GM13976 (cell line): ENCODE measurements at regions not wholly inside any gene's neighbourhood (a gene's known extent, or its start where the extent isn't known, plus 50 kb on each side); places are given as distances from the start of the nearest gene placed in this dataset.

Source experiments
- DNase-seq: peaks from one replicate; pipeline ENCODE4 v3.0.0; 2012; ENCODE audit warnings: low spot score
- in situ Hi-C: fragments of 300-500 bp; cut with MboI; formaldehyde crosslinking; loops from one replicate; pipeline ENCODE4 v1.12.0; 2022; ENCODE audit warnings: low sequenced_read_pairs, mixed read lengths, inconsistent platforms; ENCODE audit not compliant: unreplicated experiment
- TF ChIP-seq, protein P1 (sequence below): IDR thresholded peaks from 2 replicates; pipeline ENCODE4 v1.5.1; 2012; ENCODE audit warnings: borderline replicate concordance, mild to moderate bottlenecking; ENCODE audit not compliant: insufficient read depth; ENCODE audit errors: extremely low read depth, missing control alignments, control extremely low read depth

- TF ChIP-seq, protein P1, sequence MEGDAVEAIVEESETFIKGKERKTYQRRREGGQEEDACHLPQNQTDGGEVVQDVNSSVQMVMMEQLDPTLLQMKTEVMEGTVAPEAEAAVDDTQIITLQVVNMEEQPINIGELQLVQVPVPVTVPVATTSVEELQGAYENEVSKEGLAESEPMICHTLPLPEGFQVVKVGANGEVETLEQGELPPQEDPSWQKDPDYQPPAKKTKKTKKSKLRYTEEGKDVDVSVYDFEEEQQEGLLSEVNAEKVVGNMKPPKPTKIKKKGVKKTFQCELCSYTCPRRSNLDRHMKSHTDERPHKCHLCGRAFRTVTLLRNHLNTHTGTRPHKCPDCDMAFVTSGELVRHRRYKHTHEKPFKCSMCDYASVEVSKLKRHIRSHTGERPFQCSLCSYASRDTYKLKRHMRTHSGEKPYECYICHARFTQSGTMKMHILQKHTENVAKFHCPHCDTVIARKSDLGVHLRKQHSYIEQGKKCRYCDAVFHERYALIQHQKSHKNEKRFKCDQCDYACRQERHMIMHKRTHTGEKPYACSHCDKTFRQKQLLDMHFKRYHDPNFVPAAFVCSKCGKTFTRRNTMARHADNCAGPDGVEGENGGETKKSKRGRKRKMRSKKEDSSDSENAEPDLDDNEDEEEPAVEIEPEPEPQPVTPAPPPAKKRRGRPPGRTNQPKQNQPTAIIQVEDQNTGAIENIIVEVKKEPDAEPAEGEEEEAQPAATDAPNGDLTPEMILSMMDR, result no peak
- in situ Hi-C loops, result no loop called here
- DNase-seq, result no peak
Measured at GRCh38 chr1:193697776-193698175, 511.4 kb upstream of the B3GALT2 start.

DNA sequence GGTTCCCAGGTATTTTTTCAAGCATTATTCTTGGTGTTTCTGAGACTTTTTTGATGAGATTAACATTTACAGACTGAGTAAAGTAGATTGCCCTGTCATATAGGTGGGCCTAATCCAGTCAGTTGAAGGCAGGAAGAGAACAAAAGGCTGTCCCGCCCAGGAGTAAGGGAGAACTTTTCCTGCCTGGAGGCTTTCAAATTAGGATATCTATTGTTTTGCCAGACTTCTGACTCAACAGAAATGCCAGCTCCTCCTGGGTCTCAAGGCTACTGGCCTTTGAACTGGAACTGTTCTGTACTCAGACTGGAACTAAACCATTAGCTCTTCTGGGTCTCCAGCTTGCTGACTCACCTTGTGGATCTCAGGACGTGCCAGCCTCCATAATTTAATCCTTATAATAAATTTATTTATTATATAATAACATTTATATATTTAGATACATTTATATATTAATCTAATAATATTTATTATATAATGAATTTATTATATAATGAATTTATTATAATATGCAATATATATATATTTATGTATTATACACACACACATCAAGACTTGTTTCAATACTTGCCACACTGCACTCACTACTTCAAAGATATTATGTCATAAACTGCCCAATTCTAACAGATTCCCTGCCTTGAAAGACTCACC lies 510.8 kb upstream of the B3GALT2 start:
- TF ChIP-seq, protein P1, result no peak
- in situ Hi-C loops, result no loop called here
- no peak for DNase-seq

DNA sequence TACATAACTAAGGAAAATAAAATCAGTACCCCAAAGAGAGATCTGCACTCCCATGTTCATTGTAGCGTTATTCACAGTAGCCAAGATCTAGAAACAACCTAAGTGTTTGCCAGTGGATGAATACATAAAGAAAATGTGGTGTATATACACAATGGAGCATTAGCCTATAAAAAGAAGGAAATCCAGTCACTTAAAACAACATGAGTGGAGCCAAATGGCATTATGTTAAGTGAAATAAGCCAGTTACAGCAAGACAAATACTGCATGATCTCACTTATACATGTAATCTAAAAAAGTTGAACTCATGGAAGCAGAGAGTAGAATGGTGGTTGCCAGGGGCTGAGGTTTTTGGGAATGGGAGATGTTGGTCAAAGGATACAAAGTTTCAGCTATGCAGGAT lies 508.3 kb upstream of the B3GALT2 start:
- no peak for DNase-seq
- TF ChIP-seq, protein P1, result no peak
- in situ Hi-C loops, result no loop called here

- TF ChIP-seq, protein P1, result no peak
- DNase-seq, result no peak
- in situ Hi-C loops, result no loop called here
Measured at GRCh38 chr1:193685986-193686385, 499.6 kb upstream of the B3GALT2 start.

DNA sequence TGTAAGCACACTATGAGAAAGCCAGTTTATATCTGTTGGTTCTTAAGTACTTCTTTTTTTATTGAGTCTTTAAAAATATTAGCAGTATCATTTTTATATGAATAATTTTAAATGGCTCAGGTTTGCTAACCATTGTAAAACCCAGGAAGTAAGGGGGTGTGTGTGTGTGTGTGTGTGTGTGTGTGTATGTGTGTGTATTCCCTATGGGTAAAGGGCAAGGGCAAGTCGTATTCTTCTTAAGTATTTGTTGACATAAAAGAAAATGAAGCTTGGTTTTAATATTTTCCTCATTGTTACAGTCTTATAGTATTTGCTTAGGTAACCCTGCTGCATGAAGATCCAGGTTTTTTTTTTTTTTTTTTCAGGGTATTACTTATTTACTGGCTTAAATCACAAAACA lies 495.0 kb upstream of the B3GALT2 start:
- DNase-seq, result no peak
- in situ Hi-C loops, result no loop called here
- TF ChIP-seq, protein P1, result no peak

DNA sequence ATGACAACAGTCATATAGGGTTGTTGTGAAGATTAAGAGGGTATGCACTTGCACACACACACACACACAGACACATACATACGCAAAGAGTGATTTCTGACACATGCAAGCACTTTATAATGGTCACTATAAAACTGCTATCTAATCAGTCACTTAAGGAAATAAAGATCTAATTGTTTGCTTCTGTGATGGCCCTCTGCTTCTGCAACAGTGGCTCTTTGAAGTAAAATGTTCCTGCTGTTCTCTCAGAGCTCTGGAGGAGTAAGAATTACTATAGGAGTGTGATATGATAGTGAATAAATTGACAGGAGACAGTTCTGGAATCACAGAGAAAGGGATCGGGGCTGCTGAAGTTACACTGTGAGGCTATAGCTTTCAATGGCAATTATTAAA lies 494.5 kb upstream of the B3GALT2 start:
- no peak for DNase-seq
- in situ Hi-C loops, result no loop called here
- TF ChIP-seq, protein P1, result no peak
